Upper lobe of left lung (tissue), 6 donors: ENCODE measurements at regions not wholly inside any gene's neighbourhood (a gene's known extent, or its start where the extent isn't known, plus 50 kb on each side); places are given as distances from the start of the nearest gene placed in this dataset.
"Not testable (repeated sequence)": the region's sequence is repeated elsewhere in the genome, so short reads cannot be mapped to it uniquely, and the experiment has no call there.

ENCODE experiments used
- ATAC-seq, 2 donors: fragments of 200-7000 bp; cut with Tn5 transposase; one replicate each; pipeline ENCODE4 v1.9.1; 2022; ENCODE audit warnings: mild to moderate bottlenecking in 2 of 2, moderate library complexity in 2 of 2; ENCODE audit not compliant: low FRiP score in 2 of 2
- DNase-seq, 2 donors: peaks; one replicate each; pipeline ENCODE4 v3.0.0-alpha.2; 2019 to 2020
- H3K27ac ChIP-seq, 4 donors: fragments of 200-600 bp; sonication (generic); one replicate each; pipeline ENCODE4 v1.5.1; 2016 to 2019
- H3K27me3 ChIP-seq, 4 donors: fragments of 200-600 bp; sonication (generic); one replicate each; pipeline ENCODE4 v1.5.1; 2017 to 2019
- H3K36me3 ChIP-seq, 4 donors: fragments of 200-600 bp; sonication (generic); one replicate each; pipeline ENCODE4 v1.5.1; 2016 to 2019
- H3K4me1 ChIP-seq, 4 donors: fragments of 200-600 bp; sonication (generic); one replicate each; pipeline ENCODE4 v1.5.1; 2018 to 2019
- H3K4me3 ChIP-seq, 4 donors: fragments of 200-600 bp; sonication (generic); one replicate each; pipeline ENCODE4 v1.5.1; 2017 to 2019; ENCODE audit warnings: mild to moderate bottlenecking in 2 of 4, moderate library complexity in 1 of 4
- H3K9me3 ChIP-seq, 4 donors: fragments of 200-600 bp; sonication (generic); one replicate each; pipeline ENCODE4 v1.5.1; 2018 to 2019
- CTCF ChIP-seq, 6 experiments: fragments of 450-650 bp in 4 of 6; fragments of 200-600 bp in 2 of 6; sonication (generic) in 2 of 6; IDR thresholded peaks; one replicate each; pipeline ENCODE4 v1.5.1; 2016 to 2019; ENCODE audit warnings: antibody characterized with exemption in 6 of 6
- EP300 ChIP-seq, 4 donors: sonication (generic); formaldehyde crosslinking; IDR thresholded peaks; one replicate each; pipeline ENCODE4 v1.5.1; 2017; ENCODE audit warnings: antibody characterized with exemption in 4 of 4, control low read depth in 2 of 4
- POLR2A ChIP-seq, 4 donors: fragments of 450-650 bp; IDR thresholded peaks; one replicate each; pipeline ENCODE4 v1.5.1; 2016 to 2017; ENCODE audit warnings: antibody characterized with exemption in 4 of 4, mild to moderate bottlenecking in 2 of 4
- POLR2AphosphoS5 ChIP-seq, 2 donors: sonication (generic); formaldehyde crosslinking; IDR thresholded peaks; one replicate each; pipeline ENCODE4 v1.5.1; 2017; ENCODE audit warnings: antibody characterized with exemption in 2 of 2
- WGBS, 2 donors: methylation state at CpG; one replicate each; pipeline ENCODE4 v1.1.5; 2017 to 2018; 5-methylcytosine and 5-hydroxymethylcytosine counted together
- donor health status: DM: no; HTN: no; CAD: no; lungs with moderate emphysema.
- donor health status: DM: no; HTN: yes; CAD: no; lungs with severe emphysema.

- WGBS, 2 donors = 75 to 89% methylated on average over 2 of the region's 2 CpGs
- no peaks in the 10 kb centered on the region for H3K36me3 ChIP-seq
These were observed 110.9 kb downstream of the FHIP1A start for GRCh38 chr4:151519728-151520415.

DNA sequence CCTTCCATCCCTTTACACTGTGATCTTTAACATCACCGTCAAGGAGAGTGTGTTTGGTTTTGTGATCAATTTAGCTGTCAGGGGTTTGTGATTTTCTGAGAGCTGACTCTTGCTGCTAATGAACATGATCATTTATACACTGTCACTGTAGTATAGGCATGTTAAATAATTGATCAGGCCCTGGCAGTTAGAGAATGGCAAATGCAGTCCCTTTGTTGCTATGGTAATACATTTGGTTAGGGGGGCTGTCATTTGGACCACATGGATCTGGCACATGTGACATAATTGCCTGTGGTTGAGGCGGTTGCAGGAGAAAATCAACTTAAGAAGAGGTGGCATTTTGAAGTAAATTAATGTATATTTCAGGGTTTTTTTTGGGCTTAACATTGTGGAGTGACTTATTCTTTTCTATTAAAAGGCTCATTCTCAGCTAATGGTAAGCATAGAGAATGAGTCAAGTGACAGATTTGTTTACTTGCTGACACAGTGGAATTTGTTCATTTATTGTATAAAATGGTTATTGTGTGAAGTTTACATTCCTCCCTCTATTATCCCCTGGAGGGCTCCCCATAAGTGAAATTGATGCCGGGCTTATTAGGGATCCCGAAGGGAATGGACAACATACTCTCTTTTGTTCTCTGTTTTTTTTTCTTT is 114.0 kb downstream of the FHIP1A start:
- WGBS, 2 donors = 63 to 70% methylated on average over 4 of the region's 4 CpGs
- Histone ChIP-seq H3K9me3 (no peaks in the 10 kb centered on the region), H3K27ac (no peak overlapping the region), H3K4me1 (no peaks in the 10 kb centered on the region), H3K36me3 (no peaks in the 10 kb centered on the region), H3K4me3 (no peak overlapping the region), H3K27me3 (no peaks in the 10 kb centered on the region)
- no peak for ATAC-seq
- TF ChIP-seq POLR2A (IDR thresholded peaks at IDR 0.05) (no peak), CTCF (IDR thresholded peaks at IDR 0.05) (no peak), POLR2AphosphoS5 (IDR thresholded peaks at IDR 0.05) (no peak), EP300 (IDR thresholded peaks at IDR 0.05) (no peak)
- no peak for DNase-seq

More at GRCh38 chr4:151519728-151520415, 110.9 kb downstream of the FHIP1A start:
- Histone ChIP-seq H3K9me3 (no peaks in the 10 kb centered on the region), H3K4me1 (no peaks in the 10 kb centered on the region), H3K4me3 (no peak overlapping the region), H3K27me3 (no peaks in the 10 kb centered on the region), H3K27ac (no peak overlapping the region)
- no peak for ATAC-seq
- no peak for TF ChIP-seq POLR2AphosphoS5 (IDR thresholded peaks at IDR 0.05)
- no peak for TF ChIP-seq EP300 (IDR thresholded peaks at IDR 0.05)
- TF ChIP-seq CTCF (IDR thresholded peaks at IDR 0.05) = no peak
- TF ChIP-seq POLR2A (IDR thresholded peaks at IDR 0.05) = no peak
- no peak for DNase-seq

DNA sequence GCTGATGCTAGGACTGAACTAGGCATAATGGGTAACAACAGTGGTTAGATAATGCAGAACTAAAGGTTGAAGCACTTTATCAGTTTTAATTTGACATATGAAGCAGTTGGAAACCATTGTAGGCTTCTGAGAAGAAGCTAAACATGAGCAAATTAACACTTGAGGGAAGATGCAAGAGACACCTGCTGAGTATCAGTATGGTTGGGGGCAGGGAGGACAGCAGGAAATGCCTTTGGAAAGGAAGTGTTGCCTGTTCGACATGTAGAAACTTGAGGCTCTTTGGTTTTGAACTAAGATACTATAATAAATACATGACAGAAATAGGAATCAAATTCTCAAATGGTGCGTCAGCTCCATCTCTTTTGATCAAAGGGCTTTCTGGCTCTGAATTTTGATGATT is 115.6 kb downstream of the FHIP1A start:
- DNase-seq (no peak), ATAC-seq (no peak)
- no peak for TF ChIP-seq CTCF (IDR thresholded peaks at IDR 0.05)
- TF ChIP-seq EP300 (IDR thresholded peaks at IDR 0.05) = no peak
- TF ChIP-seq POLR2A (IDR thresholded peaks at IDR 0.05) = no peak
- TF ChIP-seq POLR2AphosphoS5 (IDR thresholded peaks at IDR 0.05) = no peak
- H3K9me3 ChIP-seq = no peaks in the 10 kb centered on the region
- H3K36me3 ChIP-seq = no peaks in the 10 kb centered on the region
- no peak overlapping the region for H3K27ac ChIP-seq
- H3K4me3 ChIP-seq = no peak overlapping the region
- no peaks in the 10 kb centered on the region for H3K4me1 ChIP-seq
- no peaks in the 10 kb centered on the region for H3K27me3 ChIP-seq
- 69 to 75% methylated on average over 2 of the region's 2 CpGs for WGBS, 2 donors

DNA sequence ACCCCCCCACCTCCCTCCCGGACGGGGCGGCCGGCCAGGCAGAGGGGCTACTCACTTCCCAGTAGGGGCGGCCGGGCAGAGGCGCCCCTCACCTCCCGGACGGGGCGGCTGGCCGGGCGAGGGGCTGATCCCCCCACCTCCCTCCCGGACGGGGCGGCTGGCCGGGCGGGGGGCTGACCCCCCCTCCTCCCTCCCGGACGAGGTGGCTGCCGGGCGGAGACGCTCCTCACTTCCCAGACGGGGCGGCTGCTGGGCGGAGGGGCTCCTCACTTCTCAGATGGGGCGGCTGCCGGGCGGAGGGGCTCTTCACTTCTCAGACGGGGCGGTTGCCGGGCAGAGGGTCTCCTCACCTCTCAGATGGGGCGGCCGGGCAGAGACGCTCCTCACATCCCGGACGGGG is 117.5 kb downstream of the FHIP1A start:
- ATAC-seq, H3K4me1 ChIP-seq, H3K4me3 ChIP-seq, H3K27ac ChIP-seq, H3K9me3 ChIP-seq, H3K27me3 ChIP-seq, H3K36me3 ChIP-seq: not testable (repeated sequence)
- WGBS, 2 donors = no CpG with 5 or more reads among the region's 36 CpGs
- peak in 1 of 2 donors; percentile 62 for DNase-seq

DNA sequence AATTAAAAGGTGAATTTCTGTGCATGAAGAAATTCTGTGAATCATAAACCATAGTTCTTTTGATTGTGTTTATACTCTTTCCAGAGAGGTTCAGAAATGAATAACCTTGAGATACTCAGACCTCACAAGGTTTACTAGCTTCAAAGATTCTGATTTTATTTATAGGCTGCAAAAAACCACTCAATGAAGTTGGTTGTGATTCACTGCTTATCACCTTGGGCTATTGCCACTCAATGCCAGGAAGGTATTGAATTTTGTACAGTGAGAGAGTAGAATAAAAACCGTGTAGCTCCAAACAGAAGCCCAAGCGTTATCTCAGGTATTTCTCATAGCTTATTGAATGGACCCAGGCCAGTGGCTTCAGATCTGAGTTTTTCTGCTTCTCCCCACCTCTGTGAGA is 118.7 kb downstream of the FHIP1A start:
- ATAC-seq = no peak
- TF ChIP-seq POLR2A (IDR thresholded peaks at IDR 0.05) (no peak), EP300 (IDR thresholded peaks at IDR 0.05) (no peak), CTCF (IDR thresholded peaks at IDR 0.05) (no peak), POLR2AphosphoS5 (IDR thresholded peaks at IDR 0.05) (no peak)
- no peaks in the 10 kb centered on the region for H3K27me3 ChIP-seq
- H3K36me3 ChIP-seq = no peaks in the 10 kb centered on the region
- DNase-seq = no peak
- no peak overlapping the region for H3K27ac ChIP-seq
- H3K4me3 ChIP-seq = no peak overlapping the region
- H3K4me1 ChIP-seq = no peaks in the 10 kb centered on the region
- no peaks in the 10 kb centered on the region for H3K9me3 ChIP-seq
- 89 to 91% methylated on average over 2 of the region's 2 CpGs for WGBS, 2 donors
